ENCODE measurements at regions not wholly inside any gene's neighbourhood (a gene's known extent, or its start where the extent isn't known, plus 50 kb on each side); places are given as distances from the start of the nearest gene placed in this dataset.

GRCh38 chr12:94095618-94096017 is 52.8 kb upstream of the PLXNC1 start:
- Histone ChIP-seq H3K4me3 (no peak overlapping the region), H3K9me3 (no peaks in the 10 kb centered on the region), H3K27me3 (no peaks in the 10 kb centered on the region), H3K27ac (no peak overlapping the region), H3K4me1 (peaks cover 0 to 6% of the 10 kb centered on the region in 2 donors), H3K36me3 (no peaks in the 10 kb centered on the region)
- DNase-seq: no peak
- intact Hi-C loops (cut with DNase I; ENCODE audit: low total_unique reads): no loop called here
- TF ChIP-seq POLR2A (IDR thresholded peaks at IDR 0.05): no peak
- TF ChIP-seq CTCF (IDR thresholded peaks at IDR 0.05): no peak

GRCh38 chr12:94098466-94098865 is 49.9 kb upstream of the PLXNC1 start:
- Histone ChIP-seq H3K9me3 (no peaks in the 10 kb centered on the region), H3K4me3 (no peak overlapping the region), H3K4me1 (no peaks in the 10 kb centered on the region), H3K27ac (no peak overlapping the region), H3K27me3 (no peaks in the 10 kb centered on the region), H3K36me3 (no peaks in the 10 kb centered on the region)
- DNase-seq: no peak
- no peak for TF ChIP-seq POLR2A (IDR thresholded peaks at IDR 0.05)
- no peak for TF ChIP-seq CTCF (IDR thresholded peaks at IDR 0.05)
- intact Hi-C loops (cut with DNase I; ENCODE audit: low total_unique reads): no loop called here

Measured in uterus (tissue), 3 donors.